HPDE6-E6E7 (cell line): ENCODE measurements at regions not wholly inside any gene's neighbourhood (a gene's known extent, or its start where the extent isn't known, plus 50 kb on each side); places are given as distances from the start of the nearest gene placed in this dataset.

Experiments used
- DNase-seq: peaks from one replicate; pipeline ENCODE4 v3.0.0; 2011; ENCODE audit warnings: missing footprints; ENCODE audit errors: extremely low spot score

DNA sequence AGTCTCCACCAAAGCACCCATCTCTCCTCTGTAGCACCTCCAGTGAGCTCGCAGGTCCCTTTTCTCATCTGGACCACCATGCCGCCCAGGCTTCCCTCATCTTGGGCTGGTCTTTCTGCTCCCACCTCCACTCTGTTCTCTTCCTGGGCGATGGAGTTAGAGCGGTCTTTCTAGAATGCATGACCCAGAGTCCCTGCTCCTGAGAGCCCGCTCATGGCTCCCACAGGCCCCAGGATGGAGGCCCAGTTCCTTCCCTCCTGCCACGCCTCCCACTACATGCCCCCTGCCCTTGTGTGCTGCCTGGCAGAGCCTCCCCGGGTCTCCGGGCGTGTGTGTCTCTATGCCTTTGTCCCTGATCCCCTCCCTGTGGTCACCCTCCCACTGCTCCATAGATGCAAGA lies 100.7 kb upstream of the RTL1 start:
- DNase-seq: no peak

DNA sequence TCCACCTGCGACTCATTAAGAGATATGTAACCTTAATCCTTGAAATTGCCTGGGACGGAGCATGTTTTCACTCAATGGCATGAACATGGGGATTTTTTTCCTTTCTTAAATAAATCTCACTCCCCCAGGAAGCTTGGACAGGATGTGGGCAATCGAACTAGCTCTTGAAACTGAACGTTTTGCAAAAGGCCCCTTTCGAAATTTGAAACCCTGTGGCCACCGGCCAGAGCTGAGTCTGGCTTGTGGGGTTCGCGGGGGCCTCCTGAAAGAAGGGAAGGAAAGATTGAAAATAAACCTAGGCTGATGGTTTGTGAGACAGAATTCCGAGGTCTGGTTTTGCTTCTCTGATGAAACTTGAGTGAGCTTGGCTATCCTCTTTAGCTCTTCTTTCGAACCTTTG lies 101.4 kb upstream of the RTL1 start:
- no peak for DNase-seq

DNA sequence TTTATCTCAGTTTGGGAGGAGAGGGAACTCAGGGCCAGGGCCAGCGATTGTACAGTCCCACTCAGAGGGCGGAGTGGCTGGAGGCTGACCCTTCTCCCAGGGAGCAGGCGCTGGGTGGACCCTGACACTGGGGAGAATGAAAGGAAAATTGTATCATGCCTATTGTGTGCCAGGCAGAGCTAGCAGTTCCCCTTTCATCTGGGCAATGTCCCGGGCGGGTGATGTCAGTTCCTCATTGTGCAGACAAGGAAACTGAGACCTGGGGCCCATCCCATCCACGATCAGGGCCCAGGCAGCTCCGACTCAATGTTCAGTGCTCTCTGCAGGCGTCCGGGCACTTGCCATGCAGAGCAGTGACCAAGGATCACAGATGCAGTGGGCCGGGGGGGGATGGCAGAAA lies 101.9 kb upstream of the RTL1 start:
- no peak for DNase-seq

DNA sequence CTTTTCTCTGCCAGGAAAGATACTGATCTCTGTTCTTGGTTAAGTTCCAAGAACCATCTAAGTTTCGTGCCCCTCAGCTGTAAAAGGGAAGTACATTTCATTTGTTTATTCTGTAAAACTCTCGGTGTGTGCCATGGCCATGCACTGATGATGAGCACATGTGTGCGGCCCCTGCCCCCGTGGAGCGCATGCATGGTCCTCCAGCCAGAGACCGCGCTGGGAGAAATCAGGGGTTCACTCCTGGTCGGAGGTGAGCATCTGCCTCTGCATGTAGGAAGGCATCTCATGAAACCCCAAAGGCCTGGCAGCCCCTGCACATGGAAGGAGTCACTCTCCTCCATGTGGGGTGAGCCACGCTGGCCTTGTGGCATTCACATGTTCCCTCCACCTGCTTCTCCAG lies 102.5 kb upstream of the RTL1 start:
- DNase-seq: no peak

DNA sequence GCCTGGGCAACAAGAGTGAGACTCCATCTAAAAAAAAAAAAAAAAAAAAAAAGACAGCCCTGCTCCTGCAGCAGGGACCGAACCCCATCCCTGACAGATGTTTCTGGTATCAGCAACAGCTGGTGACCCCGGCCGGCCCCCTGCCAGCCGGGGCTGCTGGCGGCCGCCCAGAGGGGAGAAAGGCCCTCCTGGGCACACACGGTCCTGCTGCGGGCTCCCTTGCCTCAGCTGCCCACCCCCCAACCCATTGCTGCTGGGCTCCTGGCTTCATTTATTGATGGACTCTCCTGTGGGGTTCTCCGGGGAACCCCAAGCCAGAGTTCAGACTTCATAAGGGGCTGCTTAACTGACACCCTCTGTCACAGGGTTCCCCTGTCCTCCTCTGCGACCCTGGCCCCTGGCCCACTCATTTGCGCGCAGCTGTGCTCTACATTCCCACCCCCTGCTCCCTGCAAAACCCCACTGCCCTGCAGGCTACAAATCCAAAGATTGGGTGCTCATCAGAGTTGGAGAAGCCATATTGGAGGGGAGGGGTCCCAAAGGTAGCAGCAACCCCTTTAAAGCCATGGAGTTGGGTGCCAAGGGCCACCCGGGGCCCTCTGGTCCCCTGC lies 103.6 kb upstream of the RTL1 start:
- no peak for DNase-seq

DNA sequence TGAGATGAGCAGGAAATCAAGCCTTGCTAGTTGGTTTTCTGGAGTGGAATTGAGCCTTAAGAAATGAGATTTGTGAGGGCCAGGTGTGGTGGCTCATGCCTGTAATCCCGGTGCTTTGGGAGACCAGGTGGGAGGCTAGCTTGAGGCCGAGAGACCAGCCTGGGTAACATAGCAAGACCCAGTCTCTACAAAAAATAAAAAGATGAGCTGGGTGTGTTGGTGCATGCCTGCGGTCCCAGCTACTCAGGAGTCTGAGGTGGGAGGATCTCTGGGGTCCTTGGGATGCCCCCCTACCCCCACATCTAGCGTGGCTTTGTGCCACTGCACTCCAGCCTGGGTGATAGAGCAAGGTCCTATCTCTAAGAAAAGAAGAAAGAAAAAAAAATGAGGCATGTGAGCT lies 104.2 kb upstream of the RTL1 start:
- DNase-seq: no peak

DNA sequence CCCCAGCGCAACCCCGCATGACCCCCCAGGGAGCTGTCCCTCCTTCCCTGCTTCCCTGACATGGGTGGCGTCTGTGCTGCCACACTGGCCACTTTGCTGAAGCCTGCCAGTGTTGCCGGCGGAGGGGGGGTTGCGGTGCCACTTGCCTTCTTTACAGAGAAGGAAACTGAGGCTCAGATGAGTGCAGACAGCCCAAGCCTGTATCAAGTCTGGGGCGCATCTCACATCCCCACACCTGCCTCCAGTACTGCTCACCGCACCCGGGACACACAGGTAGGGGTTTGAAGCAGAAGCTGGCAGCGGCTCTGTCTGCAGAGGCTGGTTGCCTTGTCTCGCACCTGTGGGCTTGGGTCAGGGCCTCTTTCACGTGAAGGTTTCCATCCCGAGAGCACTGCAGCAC lies 104.7 kb upstream of the RTL1 start:
- no peak for DNase-seq

DNA sequence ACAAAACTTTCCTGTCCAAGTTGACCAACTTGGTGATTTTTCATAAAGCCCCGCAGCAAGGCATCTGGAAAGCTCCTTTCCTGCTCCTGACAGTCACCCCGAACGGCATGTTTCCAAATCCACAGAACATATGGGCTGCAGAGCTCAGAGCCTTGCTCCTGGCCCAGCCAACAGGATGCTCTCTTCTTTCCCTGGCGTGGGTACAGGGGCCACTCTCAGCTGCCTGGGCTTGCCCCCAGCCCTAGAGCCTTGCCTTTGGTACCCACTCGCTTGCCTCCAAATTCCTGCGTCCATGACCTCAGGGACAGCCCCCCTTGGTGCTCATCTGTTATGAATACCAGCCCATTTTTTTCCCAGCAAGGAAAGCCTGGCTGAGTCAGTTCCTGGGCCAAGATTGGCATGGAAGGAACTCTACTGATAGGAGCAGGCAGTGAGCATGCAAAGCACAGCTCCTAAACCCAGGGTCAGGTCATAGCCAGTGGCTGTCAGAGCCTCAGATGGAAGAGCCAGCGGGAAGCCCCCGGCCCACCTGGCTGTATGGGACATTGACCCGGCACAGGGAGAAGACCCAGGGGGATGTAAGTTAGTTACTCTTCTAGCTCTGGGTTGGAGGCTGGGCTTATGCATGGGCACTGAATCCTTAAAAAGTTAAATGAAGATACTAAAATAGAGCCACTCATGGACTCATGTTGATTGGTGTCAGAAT lies 105.3 kb upstream of the RTL1 start:
- DNase-seq: no peak

DNA sequence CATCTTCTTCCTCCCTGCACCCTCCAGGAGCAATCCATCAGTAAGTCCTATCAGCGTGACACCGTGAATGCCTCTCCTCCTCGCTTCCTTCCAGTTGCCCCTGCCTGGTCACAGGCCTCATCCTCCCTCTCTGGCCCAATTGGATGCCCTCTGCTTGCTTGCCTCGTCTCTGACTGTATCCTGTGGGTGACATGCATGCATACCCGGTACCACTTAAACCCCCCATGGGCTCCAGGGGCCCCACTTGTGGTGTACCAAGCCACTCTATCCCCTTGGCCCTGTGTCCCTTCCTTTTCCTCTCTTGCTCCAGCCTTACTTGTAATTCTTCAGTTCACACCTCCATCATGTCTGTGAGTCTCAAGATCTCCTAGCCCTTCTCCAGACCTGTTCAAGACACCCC lies 106.0 kb upstream of the RTL1 start:
- no peak for DNase-seq

DNA sequence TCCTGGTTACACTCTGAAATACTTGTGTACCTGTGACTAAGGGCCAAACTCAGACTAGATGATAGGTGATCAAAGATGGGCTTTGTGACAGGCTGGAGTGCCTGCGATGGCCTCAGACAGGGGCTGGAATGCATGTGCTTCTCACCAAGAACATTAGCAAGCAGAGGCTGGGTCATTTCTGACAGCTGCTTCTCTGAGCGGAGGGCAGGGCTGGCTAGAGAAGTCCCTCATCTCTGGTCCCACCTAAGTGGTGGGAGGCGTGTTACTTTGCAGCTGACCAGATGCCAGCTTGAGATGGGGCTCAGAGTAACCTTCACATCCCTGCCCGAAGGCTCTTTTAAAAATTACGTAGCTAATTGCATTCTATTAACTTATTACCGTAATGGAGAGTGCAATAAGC lies 106.8 kb upstream of the RTL1 start:
- no peak for DNase-seq

DNA sequence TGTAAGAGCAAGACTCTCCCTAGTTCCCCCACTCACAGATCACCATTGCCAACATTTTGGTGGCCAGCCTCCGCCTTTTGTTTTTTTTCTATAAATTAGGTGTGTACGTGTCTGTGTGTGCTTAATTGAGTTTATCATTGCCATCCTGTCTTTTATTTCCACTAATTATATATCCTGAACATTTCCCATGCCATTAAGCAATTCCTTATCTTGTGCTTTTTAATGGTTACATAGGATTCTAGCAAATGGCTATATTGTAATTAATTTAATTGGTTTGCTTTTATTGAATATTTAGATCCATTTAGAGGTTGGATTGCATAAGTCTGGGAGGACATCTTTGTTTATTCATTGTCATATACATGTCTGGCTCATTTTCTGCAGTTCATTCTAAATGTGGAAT lies 107.3 kb upstream of the RTL1 start:
- no peak for DNase-seq

DNA sequence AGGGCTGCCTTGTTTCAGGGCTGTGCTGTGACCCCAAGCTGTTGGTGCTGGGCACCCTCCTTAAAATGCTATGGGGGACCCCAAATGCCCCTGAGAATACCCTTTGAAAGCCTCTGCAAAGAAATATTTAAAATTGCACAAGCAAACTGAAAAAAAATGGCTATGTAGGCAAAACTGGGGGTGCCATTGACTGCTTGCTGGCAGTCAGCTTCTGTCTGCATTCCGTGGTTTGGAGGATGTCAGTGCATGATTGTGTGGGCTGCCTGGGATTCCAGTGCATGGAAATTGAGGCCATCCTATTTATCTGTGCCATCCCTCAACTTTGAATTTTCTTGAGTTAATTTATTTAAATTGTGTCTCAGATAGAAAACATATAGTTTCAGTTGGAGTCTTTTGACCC lies 113.7 kb upstream of the RTL1 start:
- no peak for DNase-seq

DNA sequence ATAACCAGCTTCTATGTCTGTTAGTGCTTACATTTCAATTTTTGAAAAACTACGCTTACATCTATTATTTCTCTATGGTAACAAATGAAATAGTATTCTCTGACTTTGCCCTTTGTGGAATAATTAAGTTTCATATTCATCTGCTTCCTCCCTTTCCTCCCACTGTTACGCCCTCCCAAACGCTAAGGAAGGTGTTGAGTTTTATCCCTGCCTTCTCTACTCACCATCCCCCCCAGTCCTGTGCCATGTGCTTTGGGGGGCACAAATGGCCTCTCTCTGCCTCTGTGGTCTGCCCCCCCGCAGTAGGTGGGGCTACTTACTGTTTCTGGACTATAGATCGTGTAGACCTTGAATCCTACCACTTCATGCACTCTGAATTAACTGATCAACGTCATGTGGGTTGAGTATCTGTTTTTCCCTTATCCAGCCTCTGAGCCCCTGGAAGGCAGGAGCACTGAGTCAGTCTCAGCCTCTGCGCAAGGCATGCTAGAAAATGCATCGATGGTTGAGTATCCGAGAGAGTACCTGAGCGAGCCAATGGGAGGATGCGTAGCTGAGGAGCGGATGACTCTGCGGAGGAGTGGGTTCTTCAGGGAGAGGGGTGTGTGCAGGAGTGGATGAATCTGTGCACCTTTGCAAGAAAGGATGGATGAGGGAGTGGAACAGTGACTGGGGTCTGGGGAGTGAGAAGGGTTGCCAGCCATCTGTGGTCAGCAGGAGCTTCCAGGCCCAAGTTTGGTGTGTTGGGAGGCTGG lies 114.5 kb upstream of the RTL1 start:
- no peak for DNase-seq

DNA sequence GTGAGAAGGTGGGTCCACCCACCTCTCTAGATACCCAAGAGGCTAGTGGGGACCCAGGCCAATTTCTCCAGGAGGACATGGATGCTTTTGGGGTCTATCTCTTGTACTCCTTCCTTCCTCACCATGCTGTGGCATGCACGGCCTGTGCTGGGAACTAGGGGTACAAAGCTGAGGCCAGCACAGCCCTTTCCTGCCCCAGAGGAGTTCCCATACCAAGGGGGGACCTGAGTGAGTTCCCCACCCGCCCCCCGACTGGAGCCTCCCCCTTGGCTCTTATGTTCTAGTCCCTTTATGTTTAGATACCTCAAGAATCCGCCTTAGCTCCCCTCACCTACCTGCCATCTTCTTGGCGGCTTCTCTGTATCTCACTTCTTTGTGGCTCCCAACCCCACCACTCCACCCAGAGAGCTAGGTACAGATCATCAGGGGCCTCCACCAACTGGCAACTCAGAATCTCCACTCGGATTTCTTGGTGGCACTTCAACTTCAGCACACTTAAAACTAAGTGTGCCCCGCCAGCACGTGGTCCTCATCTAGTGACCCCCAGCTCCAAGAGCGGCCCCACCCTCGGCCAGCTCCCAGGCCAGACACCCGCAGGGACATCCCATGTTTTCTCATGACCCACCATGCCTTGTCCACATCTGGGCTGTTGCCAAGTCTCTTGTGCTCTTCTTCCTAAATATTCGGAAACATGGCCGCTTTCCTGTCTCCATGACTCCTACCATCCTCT lies 115.2 kb upstream of the RTL1 start:
- DNase-seq: no peak

DNA sequence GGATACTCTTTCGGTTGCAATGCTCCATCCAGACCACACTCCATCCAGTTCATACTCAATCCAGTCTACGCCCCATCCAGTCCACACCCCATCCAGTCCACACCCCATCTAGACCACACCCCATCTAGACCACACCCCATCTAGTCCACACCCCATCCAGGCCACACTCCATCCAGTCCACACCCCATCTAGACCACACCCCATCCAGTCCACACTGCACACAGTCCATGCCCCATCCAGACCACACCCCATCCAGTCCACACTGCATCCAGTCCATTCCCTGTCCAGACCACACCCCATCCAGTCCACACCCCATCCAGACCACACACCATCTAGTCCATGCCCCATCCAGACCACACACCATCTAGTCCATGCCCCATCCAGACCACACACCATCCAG lies 116.0 kb upstream of the RTL1 start:
- DNase-seq: no peak

DNA sequence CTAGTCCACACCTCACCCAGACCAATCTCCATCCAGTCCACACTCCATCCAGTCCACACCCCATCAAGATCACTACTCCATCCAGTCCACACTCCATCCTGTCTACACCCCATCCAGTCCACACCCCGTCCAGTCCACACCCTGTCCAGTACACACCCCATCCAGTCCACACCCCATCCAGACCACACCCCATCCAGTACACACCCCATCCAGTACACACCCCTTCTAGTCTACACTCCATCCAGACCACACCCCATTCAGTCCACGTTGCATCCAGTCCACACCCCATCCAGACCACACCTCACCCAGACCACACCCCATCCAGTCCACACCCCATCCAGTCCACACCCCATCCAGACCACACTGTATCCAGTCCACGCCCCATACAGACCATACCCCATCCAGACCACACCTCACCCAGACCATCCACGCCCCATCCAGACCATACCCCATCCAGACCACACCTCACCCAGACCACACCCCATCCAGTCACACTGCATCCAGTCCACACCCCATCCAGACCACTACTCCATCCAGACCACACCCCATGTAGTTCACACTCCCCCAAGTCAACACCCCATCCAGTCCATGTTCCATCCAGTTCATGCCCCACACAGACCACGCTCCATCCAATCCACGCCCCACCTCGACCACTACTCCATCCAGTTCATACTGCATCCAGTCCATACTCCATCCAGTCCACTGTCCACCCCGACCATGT lies 116.6 kb upstream of the RTL1 start:
- no peak for DNase-seq

DNA sequence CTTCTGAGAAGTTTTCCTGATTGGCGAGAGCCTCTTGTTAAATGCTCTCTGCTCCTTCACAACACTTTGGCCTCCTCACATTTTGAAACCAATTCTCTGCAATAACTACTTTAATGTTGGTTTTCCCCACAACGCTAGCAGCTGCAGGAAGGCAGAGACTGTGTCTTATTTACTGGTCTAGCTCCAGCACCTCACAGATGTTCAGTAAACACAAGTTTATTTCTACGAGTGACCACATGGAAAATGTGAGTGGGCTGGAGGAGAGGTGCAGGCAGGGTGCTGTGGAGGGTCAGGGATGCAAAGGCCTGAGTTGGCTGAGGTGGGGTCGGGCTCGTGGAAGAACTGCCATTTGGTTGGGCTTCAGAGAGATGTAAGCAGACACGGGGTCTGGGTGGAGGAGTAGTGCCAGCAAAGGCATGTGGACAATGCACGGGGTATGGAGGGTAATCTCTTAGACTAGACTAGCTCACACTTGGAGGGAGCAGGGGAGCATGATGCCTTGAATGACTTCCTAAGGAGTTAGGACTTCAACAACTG lies 117.4 kb upstream of the RTL1 start:
- DNase-seq: no peak

DNA sequence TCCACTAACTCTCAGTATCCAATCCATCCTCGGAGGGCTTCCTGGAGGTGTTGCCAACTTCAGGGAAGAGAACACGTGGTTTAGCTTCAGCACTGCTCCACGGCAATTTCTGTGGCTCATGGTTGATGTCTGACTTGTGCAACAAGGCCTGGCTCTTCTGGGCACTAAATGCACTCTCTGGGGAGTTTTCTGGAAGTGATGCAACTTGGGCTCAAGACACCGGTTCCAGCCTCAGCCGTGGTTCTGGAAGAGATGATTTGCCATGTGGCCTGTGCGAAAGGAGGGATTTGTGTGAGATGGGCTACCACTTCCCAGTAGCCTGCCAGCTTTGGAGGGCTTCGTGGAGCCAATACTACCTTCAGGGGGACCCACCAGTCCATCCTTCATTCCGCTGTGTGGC lies 118.6 kb upstream of the RTL1 start:
- no peak for DNase-seq

DNA sequence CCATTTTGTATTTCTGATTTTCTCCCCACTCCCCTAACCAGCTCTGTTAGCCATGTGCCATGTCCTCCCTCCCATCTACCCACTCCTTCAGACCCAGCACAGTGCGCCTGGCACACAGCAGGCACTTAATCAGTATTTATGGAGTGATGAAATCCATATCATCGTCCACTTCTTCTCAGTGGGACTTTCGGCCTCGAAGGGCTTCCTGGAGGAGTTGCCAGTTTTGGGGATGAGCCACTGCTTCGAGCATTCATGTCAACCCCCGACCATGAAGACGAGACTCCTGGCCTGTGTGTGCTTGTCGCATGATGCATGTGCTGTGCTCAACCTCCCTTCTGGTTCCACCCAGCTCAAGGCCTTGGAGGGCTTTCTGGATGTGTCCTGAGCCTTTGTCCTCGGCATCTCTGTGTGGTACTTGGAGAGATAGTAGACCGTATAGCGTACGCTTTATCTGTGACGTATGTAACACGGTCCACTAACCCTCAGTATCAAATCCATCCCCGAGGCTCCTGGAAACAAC lies 119.5 kb upstream of the RTL1 start:
- no peak for DNase-seq

DNA sequence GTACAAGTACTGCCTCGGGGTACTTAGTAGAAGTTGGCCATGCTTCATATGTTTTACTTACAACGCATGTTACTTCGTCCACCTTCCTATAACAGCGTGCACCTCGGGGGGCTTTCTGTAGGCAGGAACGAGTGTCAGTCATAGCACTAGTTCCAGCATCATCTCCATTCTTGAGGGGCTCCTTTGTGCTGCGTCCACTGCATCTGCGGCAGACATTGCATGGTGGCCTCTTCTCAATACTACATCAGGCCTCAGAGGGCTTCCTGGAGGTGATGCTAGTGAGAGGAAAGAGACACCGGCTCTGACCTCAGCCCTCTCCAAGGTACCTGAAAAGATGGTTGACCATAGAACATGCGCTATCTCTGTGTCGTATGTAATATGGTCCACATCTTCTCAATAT lies 121.2 kb upstream of the RTL1 start:
- DNase-seq: no peak

DNA sequence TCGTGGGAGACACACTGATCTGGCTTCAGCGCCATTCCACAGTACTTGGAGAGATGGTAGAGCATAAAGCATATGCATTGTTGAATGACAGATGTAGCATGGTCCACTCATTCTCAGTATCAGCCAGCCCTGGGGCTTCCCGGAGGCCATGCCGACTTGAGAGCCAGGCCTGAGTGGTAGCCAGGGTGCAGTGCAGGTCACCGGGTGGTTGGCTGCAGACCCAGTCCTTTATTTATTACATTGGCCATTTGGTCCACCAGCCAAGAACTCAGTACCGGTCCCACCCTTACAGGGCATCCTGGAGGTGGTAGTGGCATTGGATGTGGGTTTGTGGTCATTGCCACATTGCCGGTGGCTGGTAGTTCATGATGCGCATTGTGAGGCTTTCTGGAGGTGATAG lies 121.6 kb upstream of the RTL1 start:
- DNase-seq: no peak
